A549 (cell line): ENCODE measurements at regions not wholly inside any gene's neighbourhood (a gene's known extent, or its start where the extent isn't known, plus 50 kb on each side); places are given as distances from the start of the nearest gene placed in this dataset.
A peak's percentile ranks its signal among the peaks of the same experiment; 100 is the strongest.

Source experiments
- ATOH8 ChIP-seq: fragments of 250-450 bp; sonication (Bioruptor Pico); IDR thresholded peaks from 2 replicates; pipeline ENCODE4 v1.5.0; 2020; ENCODE audit warnings: low read depth, mild to moderate bottlenecking, moderate library complexity
- CBX2 ChIP-seq: fragments of 200-600 bp; sonication (generic); IDR thresholded peaks from 2 replicates; pipeline ENCODE4 v1.6.1; 2016; ENCODE audit warnings: low read depth, mild to moderate bottlenecking, borderline replicate concordance
- CBX8 ChIP-seq: fragments of 200-600 bp; sonication (generic); IDR thresholded peaks from 2 replicates; pipeline ENCODE4 v1.6.1; 2016
- CEBPB ChIP-seq, 2 experiments: fragments of >200 bp in 1 of 2; sonication (Bioruptor Twin) in 1 of 2; formaldehyde crosslinking in 1 of 2; IDR thresholded peaks; 2 replicates each; pipeline ENCODE4 v1.6.1; 2012 to 2016
- CHD2 ChIP-seq: fragments of 150-350 bp; IDR thresholded peaks from 2 replicates; pipeline ENCODE4 v1.6.1; 2014; ENCODE audit warnings: low read length; ENCODE audit not compliant: partially characterized antibody
- E2F6 ChIP-seq: IDR thresholded peaks from 2 replicates; pipeline ENCODE4 v1.6.1; 2012; ENCODE audit warnings: low read depth, borderline replicate concordance
- EHF ChIP-seq: fragments of 250-450 bp; sonication (Bioruptor Pico); IDR thresholded peaks from 2 replicates; pipeline ENCODE4 v1.5.0; 2020; ENCODE audit warnings: mild to moderate bottlenecking
- EHMT2 ChIP-seq: fragments of 200-600 bp; sonication (generic); IDR thresholded peaks from 2 replicates; pipeline ENCODE4 v1.6.1; 2016; ENCODE audit warnings: antibody characterized with exemption, low read depth, mild to moderate bottlenecking, moderate library complexity
- FOSB ChIP-seq: fragments of 250-450 bp; sonication (Bioruptor Pico); IDR thresholded peaks from 2 replicates; pipeline ENCODE4 v1.5.0; 2020; ENCODE audit warnings: mild to moderate bottlenecking, moderate library complexity
- FOSL2 ChIP-seq, 2 experiments: fragments of 450-650 bp in 1 of 2; fragments of >200 bp in 1 of 2; sonication (Bioruptor Twin) in 1 of 2; formaldehyde crosslinking; IDR thresholded peaks; 2 replicates each; pipeline versions ENCODE4 v1.5.0 to v1.6.1; 2016 to 2020; ENCODE audit warnings: mild to moderate bottlenecking in 1 of 2, moderate library complexity in 1 of 2
- GATA3 ChIP-seq: IDR thresholded peaks from 2 replicates; pipeline ENCODE4 v1.6.1; 2012; ENCODE audit warnings: borderline replicate concordance
- HDAC2 ChIP-seq: fragments of 200-600 bp; sonication (generic); IDR thresholded peaks from 2 replicates; pipeline ENCODE4 v1.6.1; 2016
- HES2 ChIP-seq: fragments of >200 bp; sonication (Bioruptor Twin); formaldehyde crosslinking; IDR thresholded peaks from 2 replicates; pipeline ENCODE4 v1.6.1; 2016
- HMGXB4 ChIP-seq: fragments of 250-450 bp; sonication (Bioruptor Pico); IDR thresholded peaks from 2 replicates; pipeline ENCODE4 v1.5.0; 2021; ENCODE audit warnings: mild to moderate bottlenecking, moderate library complexity, borderline replicate concordance
- HOXA7 ChIP-seq: fragments of 250-450 bp; sonication (Bioruptor Pico); IDR thresholded peaks from 2 replicates; pipeline ENCODE4 v1.5.0; 2020; ENCODE audit warnings: mild to moderate bottlenecking, moderate library complexity
- HOXB5 ChIP-seq: fragments of 250-450 bp; sonication (Bioruptor Pico); IDR thresholded peaks from 2 replicates; pipeline ENCODE4 v1.5.0; 2020; ENCODE audit warnings: mild to moderate bottlenecking, moderate library complexity
- JUN ChIP-seq, 2 experiments: fragments of >200 bp; sonication (Bioruptor Twin); formaldehyde crosslinking; IDR thresholded peaks; 2 replicates in 1 of 2; 3 replicates in 1 of 2; pipeline ENCODE4 v1.6.1; 2016 to 2017
- JUNB ChIP-seq: fragments of >200 bp; sonication (Bioruptor Twin); formaldehyde crosslinking; IDR thresholded peaks from 2 replicates; pipeline ENCODE4 v1.6.1; 2016
- KDM1A ChIP-seq: fragments of 200-600 bp; sonication (generic); IDR thresholded peaks from 2 replicates; pipeline ENCODE4 v1.6.1; 2016; ENCODE audit warnings: low read depth, mild to moderate bottlenecking
- MAFK ChIP-seq: fragments of 450-650 bp; IDR thresholded peaks from 2 replicates; pipeline ENCODE4 v1.6.1; 2014; ENCODE audit not compliant: partially characterized antibody
- MAX ChIP-seq: IDR thresholded peaks from 2 replicates; pipeline ENCODE4 v1.6.1; 2012
- MYC ChIP-seq: IDR thresholded peaks from 2 replicates; pipeline ENCODE4 v1.6.1; 2012; ENCODE audit warnings: mild to moderate bottlenecking, inconsistent platforms, low read length, improper control_type of control experiment, borderline replicate concordance
- PHF8 ChIP-seq: fragments of 200-600 bp; sonication (generic); IDR thresholded peaks from 2 replicates; pipeline ENCODE4 v1.6.1; 2016; ENCODE audit warnings: low read depth, mild to moderate bottlenecking, antibody characterized with exemption, moderate library complexity, borderline replicate concordance
- POLR2A ChIP-seq: IDR thresholded peaks from 2 replicates; pipeline ENCODE4 v1.6.1; 2012; ENCODE audit warnings: mild to moderate bottlenecking, low read length
- RAD21 ChIP-seq, 2 experiments: fragments of >200 bp in 1 of 2; sonication (Bioruptor Twin) in 1 of 2; formaldehyde crosslinking in 1 of 2; IDR thresholded peaks in 1 of 2; conservative IDR thresholded peaks in 1 of 2; 2 replicates in 1 of 2; 3 replicates in 1 of 2; pipeline ENCODE4 v1.6.1; 2012 to 2018; ENCODE audit warnings: inconsistent platforms in 1 of 2
- RNF2 ChIP-seq: fragments of 200-600 bp; sonication (generic); IDR thresholded peaks from 2 replicates; pipeline ENCODE4 v1.6.1; 2016; ENCODE audit warnings: low read depth, mild to moderate bottlenecking, antibody characterized with exemption, moderate library complexity, borderline replicate concordance
- SMC3 ChIP-seq: fragments of >200 bp; sonication (Bioruptor Twin); formaldehyde crosslinking; IDR thresholded peaks from 3 replicates; pipeline ENCODE4 v1.6.1; 2018; ENCODE audit warnings: inconsistent platforms
- SREBF2 ChIP-seq: fragments of 450-650 bp; IDR thresholded peaks from 2 replicates; pipeline ENCODE4 v1.6.1; 2014; ENCODE audit warnings: mild to moderate bottlenecking, moderate library complexity
- TFCP2L1 ChIP-seq: fragments of 250-450 bp; sonication (Bioruptor Pico); IDR thresholded peaks from 2 replicates; pipeline ENCODE4 v1.5.0; 2021; ENCODE audit warnings: mild to moderate bottlenecking
- TP53 ChIP-seq: fragments of 250-450 bp; sonication (Bioruptor Pico); IDR thresholded peaks from 2 replicates; pipeline ENCODE4 v1.5.0; 2021; ENCODE audit warnings: mild to moderate bottlenecking, moderate library complexity
- ZFP36 ChIP-seq: fragments of 450-650 bp; IDR thresholded peaks from 2 replicates; pipeline ENCODE4 v1.6.1; 2014; ENCODE audit warnings: borderline replicate concordance; ENCODE audit not compliant: partially characterized antibody
- ZNF302 ChIP-seq: fragments of 250-450 bp; sonication (Bioruptor Pico); IDR thresholded peaks from 2 replicates; pipeline ENCODE4 v1.9.0; 2021; ENCODE audit warnings: inconsistent platforms, mild to moderate bottlenecking, moderate library complexity
- TF ChIP-seq, protein P1 (sequence below): fragments of >200 bp; sonication (Bioruptor Twin); formaldehyde crosslinking; IDR thresholded peaks from 3 replicates; pipeline ENCODE4 v1.6.1; 2016
- TF ChIP-seq, protein P2 (sequence below): IDR thresholded peaks from 2 replicates; pipeline ENCODE4 v1.6.1; 2012

GRCh38 chrX:526295-527224 lies 104.0 kb upstream of the SHOX start (continued):
- no peak for TF ChIP-seq ATOH8
- peak in 1 of 2 experiments; percentile 14; a peak in 1 of 4 replicates for TF ChIP-seq CEBPB (IDR thresholded peaks at IDR 0.05)
- TF ChIP-seq SREBF2 = no peak
- TF ChIP-seq FOSB = no peak
- TF ChIP-seq SMC3 = no peak
- TF ChIP-seq GATA3 = peak; percentile 82
- no peak for TF ChIP-seq EHF (CRISPR knock-in tag)
- TF ChIP-seq TP53 = no peak
- TF ChIP-seq HOXB5 (CRISPR knock-in tag) = peak; percentile 93
- TF ChIP-seq CBX2 = no peak
- no peak for TF ChIP-seq FOSL2 (IDR thresholded peaks at IDR 0.05)
- peak; percentile 40 for TF ChIP-seq FOSL2 (CRISPR knock-in tag; IDR thresholded peaks at IDR 0.05)
- no peak for TF ChIP-seq RAD21 (conservative IDR thresholded peaks at IDR 0.05 in 1 of 2, IDR thresholded peaks at IDR 0.05 in 1 of 2)
- no peak for TF ChIP-seq ZNF302 (CRISPR knock-in tag)
- no peak for TF ChIP-seq EHMT2
- no peak for TF ChIP-seq KDM1A
- TF ChIP-seq HDAC2 = no peak
- TF ChIP-seq TFCP2L1 (CRISPR knock-in tag) = no peak
- TF ChIP-seq JUN (IDR thresholded peaks at IDR 0.05) = no peak; a peak in 1 of 5 replicates
- no peak for TF ChIP-seq MAFK
- no peak for TF ChIP-seq MYC
- TF ChIP-seq HES2 = no peak
- TF ChIP-seq RNF2 = no peak
- no peak for TF ChIP-seq HOXA7 (CRISPR knock-in tag)
- TF ChIP-seq, protein P1, sequence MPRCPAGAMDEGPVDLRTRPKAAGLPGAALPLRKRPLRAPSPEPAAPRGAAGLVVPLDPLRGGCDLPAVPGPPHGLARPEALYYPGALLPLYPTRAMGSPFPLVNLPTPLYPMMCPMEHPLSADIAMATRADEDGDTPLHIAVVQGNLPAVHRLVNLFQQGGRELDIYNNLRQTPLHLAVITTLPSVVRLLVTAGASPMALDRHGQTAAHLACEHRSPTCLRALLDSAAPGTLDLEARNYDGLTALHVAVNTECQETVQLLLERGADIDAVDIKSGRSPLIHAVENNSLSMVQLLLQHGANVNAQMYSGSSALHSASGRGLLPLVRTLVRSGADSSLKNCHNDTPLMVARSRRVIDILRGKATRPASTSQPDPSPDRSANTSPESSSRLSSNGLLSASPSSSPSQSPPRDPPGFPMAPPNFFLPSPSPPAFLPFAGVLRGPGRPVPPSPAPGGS = no peak
- no peak for TF ChIP-seq CHD2
- TF ChIP-seq POLR2A = no peak
- TF ChIP-seq MAX = peak; percentile 46; the same call in 1 of the 2 replicates
- no peak for TF ChIP-seq PHF8
- peak; percentile 46; the same call in 1 of the 2 replicates for TF ChIP-seq JUNB
- no peak for TF ChIP-seq ZFP36
- no peak for TF ChIP-seq E2F6
- TF ChIP-seq HMGXB4 (CRISPR knock-in tag) = no peak
- TF ChIP-seq, protein P2, sequence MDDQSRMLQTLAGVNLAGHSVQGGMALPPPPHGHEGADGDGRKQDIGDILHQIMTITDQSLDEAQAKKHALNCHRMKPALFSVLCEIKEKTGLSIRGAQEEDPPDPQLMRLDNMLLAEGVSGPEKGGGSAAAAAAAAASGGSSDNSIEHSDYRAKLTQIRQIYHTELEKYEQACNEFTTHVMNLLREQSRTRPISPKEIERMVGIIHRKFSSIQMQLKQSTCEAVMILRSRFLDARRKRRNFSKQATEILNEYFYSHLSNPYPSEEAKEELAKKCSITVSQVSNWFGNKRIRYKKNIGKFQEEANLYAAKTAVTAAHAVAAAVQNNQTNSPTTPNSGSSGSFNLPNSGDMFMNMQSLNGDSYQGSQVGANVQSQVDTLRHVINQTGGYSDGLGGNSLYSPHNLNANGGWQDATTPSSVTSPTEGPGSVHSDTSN = peak; percentile 61; the same call in 1 of the 2 replicates
- TF ChIP-seq CBX8 = no peak
